HepG2 (cell line): ENCODE measurements at regions not wholly inside any gene's neighbourhood (a gene's known extent, or its start where the extent isn't known, plus 50 kb on each side); places are given as distances from the start of the nearest gene placed in this dataset.

Experiments used
- ATAC-seq: fragments of 200-7000 bp; cut with Tn5 transposase; 3 replicates; pipeline ENCODE4 v1.9.1; 2020; ENCODE audit warnings: mild to moderate bottlenecking, moderate library complexity
- BruUV-seq: library from RNA; stranded (reverse); fragments of 400-500 nt; replicated peaks from 2 replicates; lab custom pipeline; 2021; lab: Mats Ljungman, UMichigan
- CTCF ChIA-PET: fragments of 300-600 bp; formaldehyde crosslinking; extraction: SDS; loops from one replicate; lab custom pipeline; 2021; ENCODE audit warnings: low total read pairs, inconsistent platforms, low intra/inter-chr PET ratio; lab: Yijun Ruan, JAX
- POLR2A ChIA-PET: fragments of 350-600 bp; sonication (Branson Sonifier 250); formaldehyde crosslinking; loops from one replicate; lab custom pipeline; 2020; ENCODE audit warnings: antibody characterized with exemption, inconsistent platforms; lab: Yijun Ruan, JAX
- DNase-seq: peaks from one replicate; pipeline ENCODE4 v3.0.0-alpha.2; 2015; ENCODE audit warnings: low spot score
- FAIRE-seq: peaks from 3 replicates; lab custom pipeline; 2011; peaks lifted over from hg19 to GRCh38; lab: Jason Lieb, UNC
- H2AFZ ChIP-seq: one replicate; pipeline ENCODE4 v1.6.1; 2011; ENCODE audit warnings: low read length, inconsistent platforms
- H3K27ac ChIP-seq: fragments of 300-600 bp; 3 replicates; pipeline ENCODE4 v1.8.0; 2011; ENCODE audit warnings: mixed run types, mild to moderate bottlenecking, mixed read lengths, low read length, inconsistent platforms; ENCODE audit not compliant: insufficient read depth; ENCODE audit errors: extremely low read length
- H3K27me3 ChIP-seq, 2 experiments: fragments of 200-600 bp in 1 of 2; 2 replicates in 1 of 2; 3 replicates in 1 of 2; pipeline versions ENCODE4 v1.6.0 to v1.8.0; 2011; ENCODE audit warnings: low read length in 2 of 2, mild to moderate bottlenecking in 2 of 2, moderate library complexity in 2 of 2, inconsistent platforms in 1 of 2; ENCODE audit not compliant: insufficient read depth in 2 of 2, control insufficient read depth in 1 of 2
- H3K36me3 ChIP-seq, 2 experiments: fragments of 200-600 bp in 1 of 2; replicated peaks in 1 of 2; 2 replicates in 1 of 2; 3 replicates in 1 of 2; pipeline versions ENCODE4 v1.5.1 to v1.8.0; 2011; ENCODE audit warnings: low read length in 2 of 2, inconsistent platforms in 1 of 2; ENCODE audit not compliant: insufficient read depth in 2 of 2, control insufficient read depth in 1 of 2
- H3K4me1 ChIP-seq: 2 replicates; pipeline ENCODE4 v1.5.1; 2012; ENCODE audit warnings: low read length, inconsistent platforms; ENCODE audit not compliant: insufficient read depth
- H3K4me2 ChIP-seq: 2 replicates; pipeline ENCODE4 v1.6.0; 2011; ENCODE audit warnings: low read depth, low read length, inconsistent platforms
- H3K4me3 ChIP-seq, 3 experiments: fragments of 200-600 bp in 1 of 3; sonication (generic), shearing (Covaris generic) in 1 of 3; replicated peaks in 1 of 3; 2 replicates each; pipeline ENCODE4 v1.5.1; 2011 to 2016; ENCODE audit warnings: low read length in 3 of 3, inconsistent platforms in 2 of 3, low read depth in 2 of 3, mild to moderate bottlenecking in 2 of 3, control low read depth in 1 of 3, mixed read lengths in 1 of 3; ENCODE audit not compliant: insufficient read depth in 1 of 3
- H3K79me2 ChIP-seq: one replicate; pipeline ENCODE4 v1.6.1; 2011; ENCODE audit warnings: low read length, inconsistent platforms; ENCODE audit not compliant: insufficient read depth
- H3K9ac ChIP-seq: 2 replicates; pipeline ENCODE4 v1.6.0; 2011; ENCODE audit warnings: mild to moderate bottlenecking, low read depth, low read length, inconsistent platforms; ENCODE audit not compliant: insufficient read depth
- H3K9me3 ChIP-seq: 2 replicates; pipeline ENCODE4 v1.5.1; 2012; ENCODE audit warnings: mild to moderate bottlenecking, low read length
- H4K20me1 ChIP-seq: 2 replicates; pipeline ENCODE4 v1.6.0; 2011; ENCODE audit warnings: inconsistent platforms, mild to moderate bottlenecking, low read length, moderate library complexity; ENCODE audit not compliant: insufficient read depth
- AHDC1 ChIP-seq: sonication (generic); formaldehyde crosslinking; IDR thresholded peaks from 2 replicates; pipeline ENCODE4 v1.5.1; 2020; ENCODE audit warnings: mild to moderate bottlenecking, missing genetic modification reagents, borderline replicate concordance
- HNRNPK ChIP-seq: fragments of 200-400 bp; formaldehyde crosslinking; IDR thresholded peaks from 2 replicates; pipeline ENCODE4 v1.6.1; 2018; ENCODE audit warnings: low read length, low read depth, moderate library complexity, mild to moderate bottlenecking; ENCODE audit not compliant: poor library complexity, severe bottlenecking
- MED13 ChIP-seq: sonication (generic); formaldehyde crosslinking; IDR thresholded peaks from 2 replicates; pipeline ENCODE4 v1.5.0; 2020; ENCODE audit warnings: missing genetic modification reagents
- NONO ChIP-seq, 2 experiments: fragments of 450-650 bp in 1 of 2; sonication (generic) in 1 of 2; formaldehyde crosslinking in 1 of 2; IDR thresholded peaks in 1 of 2; conservative IDR thresholded peaks in 1 of 2; 2 replicates each; pipeline versions ENCODE4 v1.6.1 to v1.8.0; 2017 to 2022; ENCODE audit warnings: mild to moderate bottlenecking in 1 of 2, missing genetic modification reagents in 1 of 2, moderate library complexity in 1 of 2
- PCBP2 ChIP-seq: fragments of 200-400 bp; formaldehyde crosslinking; optimal IDR thresholded peaks from 2 replicates; pipeline ENCODE3; 2018; ENCODE audit warnings: low read length, low read depth; ENCODE audit not compliant: poor library complexity, severe bottlenecking
- ZNF207 ChIP-seq: fragments of 450-650 bp; IDR thresholded peaks from 2 replicates; pipeline ENCODE4 v1.6.1; 2016; ENCODE audit warnings: antibody characterized with exemption, borderline replicate concordance
- WGBS: methylation state at CpG from one replicate; pipeline ENCODE4 v1.1.6; 2017; ENCODE audit warnings: low lambda C conversion rate; 5-methylcytosine and 5-hydroxymethylcytosine counted together
- in situ Hi-C: cut with HindIII; loops from 2 replicates; pipeline ENCODE4 v1.10.0; 2017; ENCODE audit warnings: low pct_unique_long_range_greater_than_20kb; ENCODE audit not compliant: extremely low pct_ligation_motif_present
- intact Hi-C: fragments of 100-400 bp; cut with micrococcal nuclease; formaldehyde crosslinking; loops from one replicate; pipeline ENCODE4 v1.10.0; 2022; ENCODE audit not compliant: unreplicated experiment

DNA sequence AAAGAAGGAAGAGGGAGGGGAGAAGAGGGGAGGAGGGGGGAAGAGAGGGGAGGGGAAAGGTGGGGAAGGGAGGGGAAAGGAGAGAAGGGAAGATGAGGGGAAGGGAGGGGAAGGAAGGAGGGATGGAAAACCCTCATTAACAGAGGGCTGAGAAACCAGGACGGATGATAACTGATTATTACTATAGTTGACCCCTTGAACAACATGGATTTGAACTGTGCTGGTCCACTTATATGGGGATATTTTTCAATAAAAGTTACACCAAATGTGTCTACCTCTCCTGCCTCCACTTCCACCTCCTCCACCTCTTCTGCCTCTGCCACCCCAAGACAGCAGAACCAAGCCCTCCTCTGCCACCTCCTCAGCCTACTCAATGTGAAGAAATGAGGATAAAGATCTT, 184.1 kb upstream of the ARID1B start:
- 4% methylated on average over 1 of the region's 1 CpG for WGBS
- H3K4me2 ChIP-seq = no peak overlapping the region
- no peaks in the 10 kb centered on the region for H3K36me3 ChIP-seq
- no peak overlapping the region for H3K27ac ChIP-seq
- CTCF ChIA-PET = no interaction called here
- ATAC-seq (no peak), FAIRE-seq (no peak), DNase-seq (no peak)
- BruUV-seq = no TSS peak
- no peak overlapping the region for H2AFZ ChIP-seq
- in situ Hi-C loops = no loop called here
- H3K4me1 ChIP-seq = no peaks in the 10 kb centered on the region
- no peaks in the 10 kb centered on the region for H3K9me3 ChIP-seq
- no peaks in the 10 kb centered on the region for H3K79me2 ChIP-seq
- intact Hi-C loops = no loop called here
- POLR2A ChIA-PET = no interaction called here
- peak; percentile 92 for TF ChIP-seq HNRNPK
- peak; percentile 60 for TF ChIP-seq PCBP2
- no peak for TF ChIP-seq MED13
- no peak for TF ChIP-seq ZNF207
- TF ChIP-seq AHDC1 (CRISPR knock-in tag) = no peak
- no peak for TF ChIP-seq NONO (IDR thresholded peaks at IDR 0.05)
- no peak for TF ChIP-seq NONO (CRISPR knock-in tag; conservative IDR thresholded peaks at IDR 0.05)
- H3K9ac ChIP-seq = no peak overlapping the region
- H3K4me3 ChIP-seq = no peak overlapping the region
- no peaks in the 10 kb centered on the region for H4K20me1 ChIP-seq
- H3K27me3 ChIP-seq = peaks cover 0 to 13% of the 10 kb centered on the region in 2 experiments; a peak in 2 of 5 replicates
